ENCODE measurements at regions not wholly inside any gene's neighbourhood (a gene's known extent, or its start where the extent isn't known, plus 50 kb on each side); places are given as distances from the start of the nearest gene placed in this dataset.

DNA sequence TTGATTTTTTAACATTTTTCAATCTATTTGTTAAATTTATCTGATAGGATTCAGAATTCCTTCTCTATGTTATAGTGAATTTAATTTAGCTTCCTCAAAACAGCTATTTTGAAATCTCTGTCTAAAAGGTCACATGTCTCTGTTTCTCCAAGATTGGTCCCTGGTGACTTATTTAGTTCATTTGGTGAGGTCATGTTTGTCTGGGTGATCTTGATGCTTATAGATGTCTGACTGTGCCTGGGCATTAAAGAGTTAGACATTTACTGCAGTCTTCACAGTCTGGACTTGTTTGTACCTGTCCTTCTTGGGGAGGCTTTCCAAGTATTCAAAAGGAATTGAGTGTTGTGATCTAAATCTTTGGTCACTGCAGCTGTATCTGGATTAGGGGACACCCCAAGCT is 169.5 kb upstream of the C2CD4B start:
- TF ChIP-seq, protein P1, sequence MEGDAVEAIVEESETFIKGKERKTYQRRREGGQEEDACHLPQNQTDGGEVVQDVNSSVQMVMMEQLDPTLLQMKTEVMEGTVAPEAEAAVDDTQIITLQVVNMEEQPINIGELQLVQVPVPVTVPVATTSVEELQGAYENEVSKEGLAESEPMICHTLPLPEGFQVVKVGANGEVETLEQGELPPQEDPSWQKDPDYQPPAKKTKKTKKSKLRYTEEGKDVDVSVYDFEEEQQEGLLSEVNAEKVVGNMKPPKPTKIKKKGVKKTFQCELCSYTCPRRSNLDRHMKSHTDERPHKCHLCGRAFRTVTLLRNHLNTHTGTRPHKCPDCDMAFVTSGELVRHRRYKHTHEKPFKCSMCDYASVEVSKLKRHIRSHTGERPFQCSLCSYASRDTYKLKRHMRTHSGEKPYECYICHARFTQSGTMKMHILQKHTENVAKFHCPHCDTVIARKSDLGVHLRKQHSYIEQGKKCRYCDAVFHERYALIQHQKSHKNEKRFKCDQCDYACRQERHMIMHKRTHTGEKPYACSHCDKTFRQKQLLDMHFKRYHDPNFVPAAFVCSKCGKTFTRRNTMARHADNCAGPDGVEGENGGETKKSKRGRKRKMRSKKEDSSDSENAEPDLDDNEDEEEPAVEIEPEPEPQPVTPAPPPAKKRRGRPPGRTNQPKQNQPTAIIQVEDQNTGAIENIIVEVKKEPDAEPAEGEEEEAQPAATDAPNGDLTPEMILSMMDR (IDR thresholded peaks at IDR 0.05 in 8 of 11, conservative IDR thresholded peaks at IDR 0.05 in 3 of 11), result no peak
- no peak for TF ChIP-seq POLR2AphosphoS5 (IDR thresholded peaks at IDR 0.05)
